HG02798 (cell line): ENCODE measurements at regions not wholly inside any gene's neighbourhood (a gene's known extent, or its start where the extent isn't known, plus 50 kb on each side); places are given as distances from the start of the nearest gene placed in this dataset.

ENCODE experiments used
- ATAC-seq: cut with Tn5 transposase; IDR thresholded peaks from one replicate; pipeline ENCODE4 v1.9.1; 2021; ENCODE audit warnings: mild to moderate bottlenecking; ENCODE audit not compliant: unreplicated experiment, poor library complexity

- ATAC-seq = no peak
These were observed 240.6 kb downstream of the PTBP2 start for GRCh38 chr1:96962216-96962615.

- ATAC-seq = no peak
These were observed 241.2 kb downstream of the PTBP2 start for GRCh38 chr1:96962751-96963211.

GRCh38 chr1:96964761-96965160 is 243.2 kb downstream of the PTBP2 start:
- ATAC-seq = no peak

DNA sequence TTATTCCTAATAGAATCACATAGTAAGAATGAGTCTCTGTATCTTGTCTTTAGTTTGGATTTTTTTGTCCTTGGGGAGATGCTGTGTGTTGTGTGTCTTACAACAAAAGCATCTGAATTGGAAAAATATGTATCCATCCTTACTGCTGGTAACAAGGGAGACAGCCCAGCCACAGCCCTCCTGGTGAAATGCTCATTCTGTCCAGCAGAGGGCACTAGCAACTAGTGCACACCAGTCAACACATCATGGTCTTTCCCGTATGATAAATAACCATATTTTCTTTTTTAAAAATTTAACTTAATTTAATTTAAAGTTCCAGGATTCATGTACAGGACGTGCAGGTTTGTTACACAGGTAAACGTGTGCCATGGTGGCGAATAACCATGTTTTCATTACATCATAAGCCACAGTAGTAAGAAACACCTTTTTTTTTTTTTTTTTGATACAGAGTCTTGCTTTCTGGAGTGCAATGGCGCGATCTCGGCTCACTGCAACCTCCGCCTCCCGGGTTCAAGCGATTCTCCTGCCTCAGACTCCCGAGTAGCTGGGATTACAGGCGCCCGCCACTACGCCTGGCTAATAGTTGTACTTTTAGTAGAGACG is 245.1 kb downstream of the PTBP2 start:
- peak; percentile 94 for ATAC-seq

- no peak for ATAC-seq
These were observed 245.7 kb downstream of the PTBP2 start for GRCh38 chr1:96967311-96967710.

- no peak for ATAC-seq
These were observed 247.0 kb downstream of the PTBP2 start for GRCh38 chr1:96968541-96968940.

GRCh38 chr1:96968983-96969382 is 247.4 kb downstream of the PTBP2 start:
- no peak for ATAC-seq

DNA sequence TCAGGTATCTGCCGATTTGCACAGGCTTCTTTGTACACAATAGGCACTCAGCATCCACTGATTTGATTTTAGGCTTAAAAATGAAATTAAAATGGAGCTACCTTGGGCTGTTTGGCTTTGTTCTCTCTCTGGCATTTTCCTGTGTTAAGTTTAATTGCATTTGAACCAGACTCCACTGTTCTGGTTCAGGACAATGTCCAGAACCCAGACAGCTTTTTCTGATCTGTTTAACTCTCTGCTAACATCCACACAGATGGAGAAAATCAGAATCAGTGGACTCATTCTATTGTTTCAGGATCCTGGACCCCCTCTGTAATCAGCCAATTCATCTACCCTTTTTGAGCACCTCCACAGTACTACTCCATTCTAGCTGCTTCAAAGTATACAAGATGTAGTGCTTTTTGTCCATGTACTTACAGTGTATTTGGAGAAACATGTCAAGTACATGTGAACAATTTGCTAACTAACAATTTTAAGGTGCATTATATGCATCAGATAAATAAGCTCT is 248.1 kb downstream of the PTBP2 start:
- no peak for ATAC-seq

GRCh38 chr1:96971439-96971838 is 249.9 kb downstream of the PTBP2 start:
- ATAC-seq = no peak

DNA sequence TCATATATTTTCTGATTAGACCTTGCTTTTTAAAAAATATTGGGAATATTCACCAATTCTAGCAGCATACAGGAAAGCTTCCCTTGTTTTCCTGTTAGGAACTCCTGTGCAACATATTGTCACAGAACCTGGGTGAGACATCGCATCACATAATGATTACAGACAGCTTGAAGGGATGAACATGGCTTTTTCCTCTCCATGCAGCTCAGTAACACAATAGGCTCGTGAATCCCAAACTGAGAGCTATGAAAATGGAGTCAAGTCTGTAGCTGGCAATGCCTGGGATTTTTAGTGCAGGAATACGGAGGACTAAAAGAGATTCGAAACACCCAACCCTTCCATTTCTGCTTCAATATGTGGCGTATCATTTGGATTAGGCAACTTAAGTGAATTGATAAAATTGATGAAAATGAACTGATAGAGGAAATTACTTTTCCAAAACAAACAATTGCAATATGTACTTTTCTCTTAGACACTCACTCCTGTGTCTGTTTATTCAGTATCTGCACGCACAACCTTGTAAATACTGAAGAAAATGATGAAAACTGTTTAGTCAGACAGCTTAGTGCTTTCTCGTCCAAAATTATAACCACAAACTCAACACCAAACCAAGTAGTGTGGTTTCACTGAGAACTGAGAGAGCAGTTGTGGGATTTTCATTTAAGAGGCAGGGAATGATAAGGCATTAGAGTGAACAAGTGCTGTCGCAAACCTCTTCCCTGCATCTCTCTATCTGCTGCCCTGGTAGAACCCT is 250.4 kb downstream of the PTBP2 start:
- no peak for ATAC-seq

GRCh38 chr1:96973605-96974004 is 252.0 kb downstream of the PTBP2 start:
- no peak for ATAC-seq

GRCh38 chr1:96978444-96978843 is 256.9 kb downstream of the PTBP2 start:
- no peak for ATAC-seq

- no peak for ATAC-seq
These were observed 257.3 kb downstream of the PTBP2 start for GRCh38 chr1:96978901-96979300.

DNA sequence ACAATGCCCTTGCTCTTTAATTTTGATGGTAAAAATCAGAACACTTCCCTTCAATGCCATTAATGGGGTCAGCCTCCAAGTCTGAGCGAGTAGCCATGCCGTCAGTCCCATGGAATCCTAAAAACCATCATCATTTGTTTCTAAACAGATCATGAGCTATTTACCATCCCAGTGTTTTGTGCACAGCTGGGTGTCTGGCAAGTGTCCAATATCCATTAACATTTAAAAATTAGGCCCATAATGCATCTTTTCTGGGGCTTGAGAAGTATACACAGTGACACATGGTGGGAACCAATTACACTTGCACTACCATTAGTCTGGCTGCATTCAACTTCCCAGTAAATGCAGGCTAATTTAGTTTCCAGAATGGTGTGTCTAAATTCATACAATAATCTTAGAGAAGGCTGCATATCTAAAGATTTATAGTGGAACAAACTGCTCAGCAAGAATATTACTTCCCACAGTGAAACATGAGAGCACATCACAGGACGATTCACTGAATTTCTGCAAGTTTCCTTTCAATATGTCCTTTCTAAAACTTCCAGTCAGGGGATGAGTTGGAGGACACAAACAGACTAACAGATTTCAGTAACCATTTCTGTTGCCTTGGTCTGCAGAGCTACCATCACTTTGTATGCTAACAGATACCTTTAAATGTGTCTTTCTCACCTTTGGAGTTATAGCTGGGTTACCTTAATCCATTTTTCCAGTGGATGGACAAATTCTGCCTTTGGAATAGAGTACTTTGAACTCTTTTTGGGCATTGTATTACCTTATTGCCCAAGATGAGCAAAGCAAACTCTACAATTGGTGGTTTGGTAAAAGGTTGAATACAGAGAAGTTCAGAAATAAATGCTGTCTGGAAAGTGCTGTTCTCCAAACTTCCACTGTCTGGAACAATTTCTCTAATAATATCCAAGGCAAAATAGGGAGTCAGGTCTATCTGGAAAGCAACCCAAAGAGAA is 258.0 kb downstream of the PTBP2 start:
- no peak for ATAC-seq

- no peak for ATAC-seq
These were observed 258.9 kb downstream of the PTBP2 start for GRCh38 chr1:96980448-96980847.

DNA sequence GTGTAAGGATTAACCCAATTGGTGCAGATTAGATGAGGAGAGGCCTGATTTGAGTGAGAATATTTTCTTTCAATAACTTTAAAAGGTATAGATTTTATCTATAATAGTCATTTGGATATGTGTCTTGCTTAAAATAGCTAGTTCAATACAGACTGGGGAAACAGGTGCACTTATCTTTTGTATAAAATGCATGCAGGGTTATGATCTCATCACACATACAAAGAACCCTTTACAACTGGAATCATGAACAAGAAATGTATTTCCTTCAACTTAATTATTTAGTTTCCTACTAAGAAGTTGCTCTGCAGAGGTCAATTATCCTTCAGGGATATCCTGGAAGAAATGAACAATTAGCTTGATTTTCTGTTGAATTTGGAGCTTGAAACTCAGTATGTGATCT is 259.6 kb downstream of the PTBP2 start:
- ATAC-seq = no peak

DNA sequence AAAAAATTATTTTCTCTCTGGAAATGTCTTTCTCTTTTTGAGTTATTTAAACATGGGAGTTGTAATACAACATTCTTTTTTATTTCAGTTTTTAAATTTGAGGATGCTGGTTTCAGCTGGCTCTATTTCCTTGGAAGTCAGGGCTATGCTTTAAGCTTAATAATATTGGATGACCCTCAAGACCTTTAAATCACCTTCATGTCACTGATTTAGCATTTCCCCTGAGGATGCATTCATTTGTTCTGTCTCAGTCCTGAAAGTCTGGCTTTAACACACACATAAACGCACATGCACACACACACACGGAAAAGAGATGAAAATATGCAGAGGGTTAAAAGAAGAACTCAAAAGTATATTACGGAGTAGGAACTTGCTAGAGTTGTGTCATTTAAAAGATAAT is 260.5 kb downstream of the PTBP2 start:
- no peak for ATAC-seq

GRCh38 chr1:96983866-96984265 is 262.3 kb downstream of the PTBP2 start:
- no peak for ATAC-seq

GRCh38 chr1:96987186-96987703 is 265.7 kb downstream of the PTBP2 start:
- no peak for ATAC-seq

GRCh38 chr1:96989302-96989701 is 267.7 kb downstream of the PTBP2 start:
- no peak for ATAC-seq
